HG03460 (cell line): ENCODE measurements at regions not wholly inside any gene's neighbourhood (a gene's known extent, or its start where the extent isn't known, plus 50 kb on each side); places are given as distances from the start of the nearest gene placed in this dataset.

ENCODE experiments used
- ATAC-seq: cut with Tn5 transposase; IDR thresholded peaks from one replicate; pipeline ENCODE4 v1.9.1; 2021; ENCODE audit not compliant: unreplicated experiment

DNA sequence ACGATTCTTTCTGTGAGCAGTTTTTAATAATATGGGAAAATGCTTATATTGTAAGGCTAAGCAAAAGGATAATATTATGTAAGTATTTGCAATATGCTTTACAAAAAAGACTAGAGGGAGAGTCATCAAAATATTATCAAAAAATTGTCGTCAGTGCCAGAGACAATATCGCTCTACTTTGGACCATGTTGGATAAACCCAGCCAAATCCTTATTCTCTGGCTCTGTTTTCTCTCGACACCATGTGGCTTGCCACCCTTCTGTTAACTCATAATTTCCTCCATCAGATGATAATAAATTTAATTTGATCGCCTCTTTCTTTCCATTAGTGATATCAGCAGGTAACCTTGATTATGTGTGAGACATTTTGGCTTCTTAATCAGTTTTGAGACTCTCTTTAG lies 129.9 kb downstream of the CDC42EP3 start:
- no peak for ATAC-seq

DNA sequence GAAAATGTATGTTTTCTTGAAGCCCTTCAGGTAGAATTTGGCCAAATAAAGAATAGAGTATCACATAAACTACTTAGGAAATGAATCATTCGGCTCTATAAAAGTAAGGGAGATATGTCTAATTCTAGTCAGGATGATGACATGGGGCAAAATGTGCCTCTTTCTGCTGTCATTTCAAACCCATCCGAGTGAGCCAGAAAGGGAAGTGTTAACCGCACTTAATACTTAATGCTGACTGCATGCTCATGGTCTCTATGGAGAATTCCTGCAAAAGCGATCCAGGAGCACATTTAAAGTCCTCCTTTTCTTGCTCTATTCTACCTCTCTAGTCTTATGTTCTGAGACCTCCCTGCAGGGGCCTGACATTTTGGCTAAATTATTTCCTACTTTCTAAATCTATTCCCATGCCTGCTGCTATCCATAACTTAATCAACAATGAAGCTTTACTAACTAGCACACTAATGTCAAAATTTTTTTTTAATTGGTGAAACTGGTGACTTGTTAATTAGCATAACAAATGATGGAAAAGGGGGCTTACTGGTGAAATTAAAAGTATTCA lies 127.4 kb downstream of the CDC42EP3 start:
- no peak for ATAC-seq

DNA sequence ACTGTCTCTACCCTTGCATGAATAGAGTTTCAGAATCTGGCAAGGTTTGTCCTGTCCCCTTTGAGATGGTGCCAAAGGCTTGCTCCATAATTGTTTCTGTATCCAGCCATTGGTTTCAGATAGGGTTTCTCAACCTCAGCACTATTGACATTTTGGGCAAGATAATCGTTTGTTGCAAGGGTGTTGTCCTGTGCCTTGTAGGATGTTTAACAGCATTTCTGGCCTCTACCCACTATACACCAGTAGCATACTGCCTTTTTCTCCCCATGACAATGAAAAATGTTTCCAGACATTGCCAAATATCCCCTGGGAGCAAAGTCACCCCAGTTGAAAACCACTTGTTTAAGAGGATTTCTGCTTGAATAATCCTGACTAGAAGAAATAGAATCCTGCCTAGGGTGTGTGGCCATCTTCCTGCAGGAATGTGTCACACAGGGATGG lies 126.8 kb downstream of the CDC42EP3 start:
- no peak for ATAC-seq

DNA sequence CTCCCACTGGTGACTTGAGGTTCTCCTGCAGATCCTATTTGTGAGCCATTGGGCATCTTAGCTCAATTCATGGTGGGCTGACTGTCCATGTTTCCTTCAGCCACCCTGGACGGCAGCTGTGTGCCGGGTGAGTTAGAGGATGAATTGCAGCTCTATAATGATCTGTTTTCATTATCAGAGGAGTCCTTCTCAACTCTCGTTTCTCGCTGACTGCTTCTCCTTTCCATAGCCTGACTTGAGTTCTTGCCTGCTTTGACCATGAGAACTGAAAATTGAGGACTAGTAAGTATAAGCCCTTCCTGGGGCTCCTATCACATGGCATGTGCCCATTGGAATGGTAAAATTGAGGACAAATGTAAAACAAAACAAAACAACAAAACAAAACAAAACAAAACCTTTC lies 121.8 kb downstream of the CDC42EP3 start:
- no peak for ATAC-seq

DNA sequence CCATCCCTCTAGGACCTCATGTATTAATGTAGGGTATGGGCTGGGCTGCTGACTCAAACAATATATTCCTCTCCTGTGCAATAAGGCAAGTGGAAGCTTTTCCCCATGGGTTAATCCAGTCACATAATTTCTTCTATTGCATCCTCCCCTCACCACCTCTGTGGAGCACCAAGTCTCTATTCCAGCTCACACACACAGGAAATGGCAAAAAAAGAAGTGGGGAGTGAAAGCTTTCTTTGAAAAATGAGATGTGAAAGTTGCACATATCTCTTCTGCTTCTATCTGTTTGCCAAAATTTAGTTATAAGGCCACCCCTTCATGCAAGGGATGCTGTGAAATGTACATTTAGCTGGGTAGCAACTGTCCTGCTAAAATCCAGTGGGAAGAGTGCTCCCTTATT lies 121.3 kb downstream of the CDC42EP3 start:
- ATAC-seq, result no peak

DNA sequence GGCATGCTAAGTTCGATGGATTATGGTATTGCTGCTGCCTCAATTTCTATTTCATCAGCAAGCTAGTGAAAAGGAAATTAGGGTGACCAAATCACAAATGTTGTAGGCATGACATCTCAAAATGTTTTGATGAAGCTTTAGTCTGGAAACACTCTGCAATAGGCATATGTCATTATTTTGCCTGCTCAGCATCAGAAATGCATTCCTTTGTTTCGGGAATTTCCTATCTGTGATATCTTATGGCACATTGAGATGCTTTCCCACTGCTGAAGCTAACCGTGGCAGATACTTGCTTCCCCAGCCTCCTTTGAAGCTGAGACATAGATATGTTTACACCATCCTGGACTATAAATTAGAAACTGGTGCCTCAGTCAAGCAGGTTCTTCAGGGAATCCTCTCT lies 119.7 kb downstream of the CDC42EP3 start:
- no peak for ATAC-seq

DNA sequence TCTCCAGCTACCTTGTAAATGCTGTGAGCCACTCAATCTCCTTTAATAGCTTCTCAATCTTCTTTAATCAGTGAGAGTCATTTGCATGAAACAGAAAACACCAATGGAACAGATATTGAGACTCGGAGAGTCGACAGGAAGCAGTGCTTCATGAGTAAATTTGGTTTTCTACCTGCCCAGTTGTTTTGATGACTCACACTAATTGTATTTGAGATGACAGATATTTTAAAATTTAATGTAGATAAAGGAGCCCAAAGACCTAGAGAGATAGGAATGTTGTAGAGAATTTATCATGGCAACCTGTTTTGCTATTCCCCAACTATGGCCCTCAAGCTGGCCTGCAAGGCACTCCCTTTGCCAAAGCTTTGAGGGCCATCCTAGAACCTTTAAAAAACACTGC lies 119.1 kb downstream of the CDC42EP3 start:
- ATAC-seq, result no peak

DNA sequence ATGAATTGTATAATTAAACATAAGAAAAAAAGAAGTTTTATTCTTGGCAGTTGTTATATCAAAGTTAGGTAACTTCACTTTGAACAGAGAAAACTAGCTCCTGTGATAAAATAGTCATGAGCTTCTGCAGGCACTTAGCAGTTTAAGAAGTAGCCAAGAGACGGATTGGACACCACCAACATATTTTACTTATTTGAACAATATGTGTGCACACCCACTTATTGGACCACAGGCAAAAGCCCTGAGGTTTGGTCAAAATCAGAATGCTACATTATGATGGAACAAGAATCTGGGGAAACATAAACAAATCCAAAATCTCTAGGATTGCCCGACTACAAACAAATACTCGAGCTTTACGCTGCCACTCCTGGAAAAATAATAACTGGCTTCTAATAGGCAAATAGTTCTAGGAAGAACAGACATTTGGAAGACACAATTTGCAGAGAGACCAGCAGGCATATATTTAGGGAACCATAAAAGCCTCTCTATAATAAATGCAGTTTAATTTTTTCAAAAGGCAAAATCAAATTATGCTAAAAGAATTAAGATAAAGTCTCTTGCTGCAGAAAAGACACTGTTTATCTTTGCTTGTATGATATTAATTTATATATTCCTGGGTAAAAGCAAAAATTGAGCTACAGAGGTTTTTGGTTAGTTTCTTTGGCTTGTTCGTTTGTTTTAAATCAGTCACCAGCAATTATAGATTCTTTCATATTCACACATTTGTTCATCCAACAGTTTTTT lies 117.9 kb downstream of the CDC42EP3 start:
- no peak for ATAC-seq

DNA sequence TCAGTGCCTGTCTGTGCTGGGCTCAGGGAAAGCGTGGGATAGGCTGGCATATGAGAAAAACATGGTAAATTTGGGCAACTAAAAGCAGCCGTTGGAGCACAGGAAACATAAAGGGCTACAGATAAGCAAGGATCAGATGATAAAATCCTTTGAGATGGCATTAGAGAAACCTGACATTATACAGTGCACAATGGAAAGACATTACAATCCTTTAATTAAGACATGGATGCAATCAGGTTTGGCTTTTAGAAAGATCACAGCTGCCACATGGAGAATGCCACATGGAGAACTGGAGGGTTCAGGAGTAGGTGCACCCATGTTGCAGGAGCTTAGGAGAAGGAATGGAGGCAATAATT lies 117.3 kb downstream of the CDC42EP3 start:
- no peak for ATAC-seq

DNA sequence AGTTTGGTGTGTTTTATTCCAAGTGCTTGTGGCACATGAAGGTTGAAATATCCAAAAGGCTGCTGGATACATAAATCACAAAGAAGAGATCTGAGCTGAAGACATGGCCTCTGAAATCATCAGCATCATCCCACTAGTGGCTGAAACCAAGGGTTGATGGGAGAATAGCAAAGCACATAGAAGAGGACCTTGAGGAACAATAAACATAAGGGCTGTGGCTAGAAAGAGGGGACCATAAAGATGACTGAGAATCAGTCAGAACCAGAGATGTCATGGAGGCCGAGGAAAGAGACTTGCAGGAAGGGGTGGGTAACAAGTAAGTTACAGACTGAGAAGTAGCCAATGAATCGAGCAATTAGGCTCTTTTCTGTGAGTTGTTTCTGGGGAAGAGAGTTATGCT lies 116.8 kb downstream of the CDC42EP3 start:
- no peak for ATAC-seq

DNA sequence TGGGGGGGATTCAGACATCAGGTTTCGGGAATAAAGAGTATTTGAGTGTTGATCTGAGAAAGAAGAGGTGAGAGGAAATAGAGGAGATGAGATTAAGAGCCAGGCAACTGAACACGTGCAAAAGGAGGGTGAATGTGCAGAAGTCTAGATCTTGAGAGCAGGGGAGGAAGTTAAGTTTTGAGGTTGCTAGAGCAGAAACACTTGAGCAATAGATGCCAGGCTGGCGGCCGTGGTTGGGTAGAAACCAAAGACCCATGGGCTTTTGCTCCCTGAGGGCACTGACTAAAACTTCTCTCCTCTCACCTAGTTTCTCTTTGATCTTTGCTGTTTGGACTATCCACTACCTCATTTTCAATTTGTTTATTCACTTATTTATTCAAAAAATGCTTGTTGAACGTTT lies 116.0 kb downstream of the CDC42EP3 start:
- peak; percentile 51 for ATAC-seq

DNA sequence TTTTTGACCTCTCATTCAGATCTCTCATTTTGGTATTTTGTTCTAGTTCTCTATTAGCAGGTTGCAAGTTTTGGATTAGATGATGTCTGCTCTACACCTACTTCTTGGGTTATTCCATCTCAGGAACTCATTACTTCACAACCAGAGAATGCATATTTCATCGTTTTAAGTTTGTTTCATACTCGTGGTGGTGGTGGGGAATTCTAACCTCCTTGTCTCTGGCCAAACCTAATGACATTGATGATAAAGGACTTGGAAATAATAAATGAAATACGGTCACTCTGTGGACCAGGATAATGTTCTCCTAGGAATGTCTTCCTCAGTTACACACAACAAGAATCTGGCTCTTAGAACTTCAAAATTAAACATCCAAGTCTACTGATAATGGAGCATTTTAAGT lies 115.2 kb downstream of the CDC42EP3 start:
- no peak for ATAC-seq

DNA sequence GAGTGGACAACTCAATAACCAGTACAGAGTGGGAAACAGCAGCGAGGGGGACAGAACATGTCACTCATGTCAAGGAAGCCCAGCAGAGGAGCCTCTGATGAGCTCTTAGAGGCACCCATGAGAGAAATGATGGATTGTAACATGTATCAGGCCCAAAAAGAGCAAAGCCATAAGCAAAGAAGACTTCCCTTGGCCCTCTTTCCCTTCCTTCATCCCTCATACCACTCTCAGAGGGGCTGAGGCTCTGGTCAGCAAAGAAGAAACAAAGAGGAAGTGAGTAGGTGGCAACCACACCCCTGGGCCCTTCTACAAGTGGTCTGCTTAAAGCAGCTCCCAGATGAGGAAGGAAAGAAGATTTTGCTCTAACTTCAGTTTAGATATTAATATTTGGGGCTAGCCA lies 112.8 kb downstream of the CDC42EP3 start:
- ATAC-seq, result peak; percentile 82

DNA sequence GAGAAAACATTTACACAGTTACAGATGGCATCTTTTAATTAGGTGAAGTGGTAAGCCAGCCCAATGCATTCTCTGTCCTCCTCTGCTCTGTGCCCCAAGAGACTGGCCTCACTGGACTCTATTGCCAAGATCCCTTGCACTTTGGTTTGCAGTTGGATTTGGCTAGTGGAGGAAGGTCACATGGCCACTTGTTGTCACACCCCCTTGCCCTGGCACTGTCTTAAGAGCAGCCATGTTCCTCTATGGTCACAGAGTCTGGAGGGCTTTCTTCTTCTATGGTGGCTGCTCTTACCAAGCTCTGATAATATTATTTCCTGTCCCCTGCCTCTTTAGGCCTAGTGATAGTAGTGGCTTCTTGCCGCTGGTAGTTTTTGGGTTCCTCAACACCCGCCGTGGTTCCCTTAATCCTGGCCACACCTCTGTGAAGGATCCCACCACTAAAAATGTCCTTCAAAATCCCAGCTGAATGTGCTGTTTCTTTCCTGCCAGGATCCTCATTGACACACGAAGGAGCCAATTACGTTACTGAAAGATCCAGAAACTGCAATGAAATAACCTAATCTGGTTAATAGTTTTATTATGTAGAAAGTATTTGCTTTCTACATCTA lies 111.1 kb downstream of the CDC42EP3 start:
- ATAC-seq, result no peak

DNA sequence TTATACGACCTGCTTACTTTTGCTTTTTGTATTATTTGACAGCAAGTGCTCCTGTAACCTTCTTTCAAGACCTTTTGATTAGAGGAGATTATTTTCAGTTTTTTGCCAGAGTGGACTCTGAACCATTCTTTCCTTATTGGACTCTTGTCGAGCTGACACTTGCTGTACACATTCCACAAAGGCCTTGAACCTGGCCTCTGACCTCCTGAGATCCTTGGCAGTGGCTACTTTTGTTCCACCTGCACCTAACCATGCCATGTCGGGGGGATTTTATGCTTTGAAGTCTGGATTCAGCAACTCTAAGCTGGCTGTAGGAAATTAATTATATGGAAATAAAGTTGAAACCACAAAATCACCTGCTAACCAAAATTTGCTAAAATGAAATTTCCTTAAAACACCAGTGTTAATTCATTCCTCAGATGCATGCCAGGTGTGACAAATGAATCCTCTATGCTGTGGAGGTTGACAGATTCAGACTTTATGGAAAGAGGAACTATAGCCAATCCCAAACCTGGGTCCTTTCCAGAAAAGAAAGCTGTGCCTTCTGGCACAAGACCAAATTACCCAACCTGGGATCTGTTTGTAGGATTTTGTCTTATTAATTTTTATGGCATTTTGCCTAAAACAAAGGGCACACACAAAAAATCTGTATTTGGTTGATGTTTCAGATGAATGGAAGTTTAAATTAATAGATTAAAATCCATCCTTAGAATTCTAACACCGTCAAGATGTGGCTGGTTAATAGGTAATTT lies 110.4 kb downstream of the CDC42EP3 start:
- ATAC-seq, result no peak

DNA sequence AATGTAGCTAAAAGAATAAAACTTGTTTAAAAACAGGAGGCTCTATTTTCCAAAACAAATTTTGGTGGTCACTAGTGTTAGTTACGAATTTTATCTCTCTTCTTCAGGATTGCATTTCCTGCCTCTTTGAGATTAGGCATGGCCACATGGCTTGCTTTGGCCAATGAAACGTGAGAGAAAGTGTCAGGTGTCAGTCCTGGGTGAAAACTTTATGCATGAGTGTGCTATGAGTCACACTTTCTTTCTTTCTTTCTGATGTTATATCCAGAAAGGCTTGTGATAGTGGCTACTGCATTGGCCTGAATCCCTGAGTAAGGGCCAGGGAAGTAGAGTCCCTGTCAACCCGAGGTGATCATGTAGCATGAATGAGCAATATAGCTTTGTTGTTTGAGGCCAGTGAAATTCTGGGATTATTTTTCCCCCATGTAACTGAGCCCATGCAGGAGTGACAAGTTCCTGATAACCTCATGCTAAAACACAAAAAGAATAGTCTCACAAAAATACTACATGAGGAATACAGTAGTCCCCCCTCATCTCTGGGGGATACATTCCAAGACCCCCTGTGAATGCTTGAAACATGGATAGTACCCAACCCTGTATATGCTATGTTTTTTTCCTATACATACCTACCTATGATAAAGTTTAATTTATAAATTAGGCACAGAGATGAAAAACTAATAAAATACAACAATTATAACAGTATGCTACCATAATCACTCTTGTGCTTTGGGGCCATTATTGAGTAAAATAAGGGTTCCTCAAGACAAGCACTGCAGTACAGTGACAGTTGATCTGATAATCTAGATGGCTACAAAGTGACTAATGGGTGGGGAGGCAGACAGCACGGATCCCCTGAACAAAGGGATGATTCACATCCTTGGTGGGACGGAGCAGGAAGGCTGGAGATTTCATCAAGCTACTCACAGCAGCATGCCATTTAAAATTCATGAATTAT lies 109.5 kb downstream of the CDC42EP3 start:
- peak; percentile 55 for ATAC-seq

DNA sequence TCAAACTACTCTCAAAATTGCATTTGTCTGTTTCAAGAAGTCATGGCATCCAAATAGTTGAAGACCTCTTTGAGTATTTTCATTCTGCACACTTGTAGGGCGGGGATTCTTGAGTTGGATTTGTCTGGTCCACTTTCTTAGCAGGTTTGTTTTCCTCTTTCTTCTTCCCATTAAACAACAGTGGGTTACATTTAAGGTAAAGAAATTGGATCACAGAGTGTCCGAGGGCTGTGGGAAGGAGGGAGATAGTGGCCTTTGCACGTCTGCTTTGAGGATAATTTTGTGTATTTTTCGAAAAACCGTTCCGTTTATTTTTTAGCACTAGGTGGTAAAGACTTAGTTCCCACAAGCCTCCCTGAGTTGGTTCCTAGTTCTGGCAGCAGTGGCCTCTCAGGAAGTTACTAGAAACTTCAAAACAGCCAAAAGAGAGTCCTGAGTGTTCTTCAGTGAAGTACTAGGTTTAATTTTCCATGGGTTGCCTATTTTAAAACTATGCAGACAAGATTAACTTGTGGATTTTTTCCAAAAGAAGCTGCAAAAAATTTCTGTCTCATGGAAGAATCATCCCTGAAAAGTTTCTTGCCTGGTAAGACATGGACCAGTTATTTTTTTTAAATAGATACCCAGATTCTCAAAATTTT lies 107.9 kb downstream of the CDC42EP3 start:
- ATAC-seq, result no peak

DNA sequence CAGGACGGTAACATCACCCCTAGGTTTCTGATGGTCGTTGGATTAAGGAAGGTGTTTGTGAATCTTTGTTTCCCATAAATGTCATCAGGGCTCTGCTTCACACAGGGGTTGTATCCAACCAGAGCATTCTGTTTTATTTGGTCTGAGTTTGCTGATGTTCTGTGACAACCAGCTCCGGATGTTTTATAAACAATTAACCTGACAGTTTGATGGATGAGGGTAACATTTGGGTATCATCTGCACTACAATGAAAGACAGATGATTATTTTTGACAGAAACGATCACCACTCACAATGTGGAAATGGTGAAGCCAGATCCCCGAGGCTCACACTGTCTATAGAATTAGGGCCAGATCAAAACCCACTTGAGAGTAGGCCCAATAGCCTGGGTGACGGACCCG lies 107.1 kb downstream of the CDC42EP3 start:
- ATAC-seq, result no peak

DNA sequence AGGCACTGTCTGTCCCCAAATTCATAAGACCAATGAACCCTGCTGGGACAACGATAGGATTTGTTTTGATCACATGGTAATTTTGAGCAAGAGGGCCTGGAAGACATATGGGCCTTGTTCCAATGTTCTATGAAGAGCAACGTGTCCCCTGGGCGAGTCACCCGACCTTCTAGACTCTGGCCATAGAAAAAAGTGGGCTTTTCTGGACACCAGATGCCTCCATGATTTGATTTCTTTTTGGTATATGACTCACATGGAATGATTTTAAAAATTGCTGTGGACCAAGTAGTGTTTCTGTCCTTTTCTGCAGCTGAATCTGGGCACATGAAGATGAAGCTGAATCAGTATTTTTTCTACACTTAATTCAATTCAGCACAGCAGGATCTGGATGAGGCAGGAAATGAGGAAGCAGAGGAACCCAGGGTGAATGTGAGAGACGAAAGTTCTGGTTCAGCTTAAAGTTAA lies 104.9 kb downstream of the CDC42EP3 start:
- ATAC-seq, result no peak

DNA sequence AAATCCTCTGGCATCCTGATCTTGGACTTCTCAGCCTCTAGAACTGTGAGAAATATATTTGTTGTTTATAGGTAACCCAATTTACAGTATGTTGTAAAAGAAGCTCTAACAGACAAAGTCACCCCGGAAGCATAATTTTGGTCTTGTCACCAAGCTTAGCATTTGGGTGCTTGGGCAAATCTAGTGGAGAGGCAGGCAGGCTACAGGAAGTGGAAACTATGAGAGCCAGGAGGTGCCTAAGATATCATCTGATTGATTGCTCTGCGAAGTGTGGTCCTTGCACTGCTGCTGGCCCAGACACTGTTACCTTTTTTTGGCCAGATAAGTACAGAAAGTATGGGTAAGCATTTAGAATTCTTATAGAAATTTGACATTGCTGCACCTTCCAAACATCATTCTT lies 102.9 kb downstream of the CDC42EP3 start:
- no peak for ATAC-seq
